Prostate gland (tissue), 2 donors: ENCODE measurements at regions not wholly inside any gene's neighbourhood (a gene's known extent, or its start where the extent isn't known, plus 50 kb on each side); places are given as distances from the start of the nearest gene placed in this dataset.

Experiments
- POLR2A ChIP-seq: fragments of 450-650 bp; IDR thresholded peaks from one replicate; pipeline ENCODE4 v1.6.1; 2016; ENCODE audit warnings: antibody characterized with exemption, mild to moderate bottlenecking
- TF ChIP-seq, protein P1 (sequence below), 4 experiments: fragments of 200-600 bp in 2 of 4; fragments of 450-650 bp in 2 of 4; sonication (generic) in 2 of 4; IDR thresholded peaks; 1 replicate in 3 of 4; 2 replicates in 1 of 4; pipeline ENCODE4 v1.5.1; 2016 to 2019; ENCODE audit warnings: antibody characterized with exemption in 4 of 4, mild to moderate bottlenecking in 2 of 4, moderate library complexity in 2 of 4

DNA sequence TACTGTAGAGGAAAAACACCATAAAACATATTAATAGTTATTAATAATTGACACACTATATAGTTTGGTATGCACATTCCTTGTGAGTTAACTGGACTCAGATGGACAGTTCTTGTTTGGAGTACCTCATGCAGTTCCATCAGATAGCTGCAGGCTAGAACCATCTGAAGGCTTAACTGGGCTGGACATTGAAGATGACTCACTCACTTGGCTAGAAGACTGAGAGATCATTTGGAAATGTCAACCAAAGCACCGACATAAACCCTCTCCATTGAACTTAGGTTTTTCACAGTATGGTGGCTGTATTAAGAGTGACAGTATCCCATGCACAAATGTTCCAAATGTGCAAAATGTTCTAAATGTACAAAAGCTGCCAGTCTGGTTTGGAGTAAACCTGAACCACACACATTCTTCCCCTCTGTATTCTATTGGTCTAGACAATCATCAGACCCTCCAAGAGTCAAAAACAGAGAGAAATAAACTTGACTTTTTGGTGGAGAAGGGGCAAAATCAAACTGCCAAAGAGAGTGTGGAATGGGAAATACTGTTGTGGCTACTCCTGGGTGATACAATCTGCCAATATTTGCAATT lies 708.4 kb downstream of the KCNT2 start:
- TF ChIP-seq POLR2A = no peak
- TF ChIP-seq, protein P1, sequence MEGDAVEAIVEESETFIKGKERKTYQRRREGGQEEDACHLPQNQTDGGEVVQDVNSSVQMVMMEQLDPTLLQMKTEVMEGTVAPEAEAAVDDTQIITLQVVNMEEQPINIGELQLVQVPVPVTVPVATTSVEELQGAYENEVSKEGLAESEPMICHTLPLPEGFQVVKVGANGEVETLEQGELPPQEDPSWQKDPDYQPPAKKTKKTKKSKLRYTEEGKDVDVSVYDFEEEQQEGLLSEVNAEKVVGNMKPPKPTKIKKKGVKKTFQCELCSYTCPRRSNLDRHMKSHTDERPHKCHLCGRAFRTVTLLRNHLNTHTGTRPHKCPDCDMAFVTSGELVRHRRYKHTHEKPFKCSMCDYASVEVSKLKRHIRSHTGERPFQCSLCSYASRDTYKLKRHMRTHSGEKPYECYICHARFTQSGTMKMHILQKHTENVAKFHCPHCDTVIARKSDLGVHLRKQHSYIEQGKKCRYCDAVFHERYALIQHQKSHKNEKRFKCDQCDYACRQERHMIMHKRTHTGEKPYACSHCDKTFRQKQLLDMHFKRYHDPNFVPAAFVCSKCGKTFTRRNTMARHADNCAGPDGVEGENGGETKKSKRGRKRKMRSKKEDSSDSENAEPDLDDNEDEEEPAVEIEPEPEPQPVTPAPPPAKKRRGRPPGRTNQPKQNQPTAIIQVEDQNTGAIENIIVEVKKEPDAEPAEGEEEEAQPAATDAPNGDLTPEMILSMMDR (IDR thresholded peaks at IDR 0.05) = no peak
